GM12874 (cell line): ENCODE measurements at regions not wholly inside any gene's neighbourhood (a gene's known extent, or its start where the extent isn't known, plus 50 kb on each side); places are given as distances from the start of the nearest gene placed in this dataset.

ENCODE experiments used
- TF ChIP-seq, protein P1 (sequence below): IDR thresholded peaks from 2 replicates; pipeline ENCODE4 v1.5.1; 2011; ENCODE audit warnings: low read depth, mild to moderate bottlenecking, control low read depth, low read length, moderate library complexity; ENCODE audit not compliant: insufficient read depth

DNA sequence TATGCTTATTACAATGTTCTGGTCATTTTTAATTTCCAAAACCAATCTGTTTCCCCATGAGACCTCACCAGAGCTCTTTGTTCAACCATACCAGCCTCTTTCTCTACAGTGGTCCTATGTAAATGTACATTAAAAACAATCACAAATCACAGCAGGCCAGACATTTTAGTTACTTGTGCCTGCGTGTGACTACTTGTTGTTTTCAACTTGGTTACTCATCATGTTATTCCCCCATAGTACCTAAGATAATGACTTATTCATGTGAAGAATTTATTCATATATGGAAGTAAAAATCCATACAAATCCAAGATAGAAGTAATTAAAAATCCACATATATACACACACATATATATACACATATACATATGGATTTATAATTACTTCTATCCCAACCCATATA, 379.6 kb downstream of the SLITRK6 start:
- TF ChIP-seq, protein P1, sequence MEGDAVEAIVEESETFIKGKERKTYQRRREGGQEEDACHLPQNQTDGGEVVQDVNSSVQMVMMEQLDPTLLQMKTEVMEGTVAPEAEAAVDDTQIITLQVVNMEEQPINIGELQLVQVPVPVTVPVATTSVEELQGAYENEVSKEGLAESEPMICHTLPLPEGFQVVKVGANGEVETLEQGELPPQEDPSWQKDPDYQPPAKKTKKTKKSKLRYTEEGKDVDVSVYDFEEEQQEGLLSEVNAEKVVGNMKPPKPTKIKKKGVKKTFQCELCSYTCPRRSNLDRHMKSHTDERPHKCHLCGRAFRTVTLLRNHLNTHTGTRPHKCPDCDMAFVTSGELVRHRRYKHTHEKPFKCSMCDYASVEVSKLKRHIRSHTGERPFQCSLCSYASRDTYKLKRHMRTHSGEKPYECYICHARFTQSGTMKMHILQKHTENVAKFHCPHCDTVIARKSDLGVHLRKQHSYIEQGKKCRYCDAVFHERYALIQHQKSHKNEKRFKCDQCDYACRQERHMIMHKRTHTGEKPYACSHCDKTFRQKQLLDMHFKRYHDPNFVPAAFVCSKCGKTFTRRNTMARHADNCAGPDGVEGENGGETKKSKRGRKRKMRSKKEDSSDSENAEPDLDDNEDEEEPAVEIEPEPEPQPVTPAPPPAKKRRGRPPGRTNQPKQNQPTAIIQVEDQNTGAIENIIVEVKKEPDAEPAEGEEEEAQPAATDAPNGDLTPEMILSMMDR = no peak

GRCh38 chr13:85417807-85418206, 381.4 kb downstream of the SLITRK6 start:
- TF ChIP-seq, protein P1 = no peak

- TF ChIP-seq, protein P1 = no peak
Measured at GRCh38 chr13:85413664-85414063, 385.6 kb downstream of the SLITRK6 start.

- TF ChIP-seq, protein P1 = no peak
Measured at GRCh38 chr13:85412448-85412847, 386.8 kb downstream of the SLITRK6 start.

- TF ChIP-seq, protein P1 = no peak
Measured at GRCh38 chr13:85411591-85411990, 387.6 kb downstream of the SLITRK6 start.

DNA sequence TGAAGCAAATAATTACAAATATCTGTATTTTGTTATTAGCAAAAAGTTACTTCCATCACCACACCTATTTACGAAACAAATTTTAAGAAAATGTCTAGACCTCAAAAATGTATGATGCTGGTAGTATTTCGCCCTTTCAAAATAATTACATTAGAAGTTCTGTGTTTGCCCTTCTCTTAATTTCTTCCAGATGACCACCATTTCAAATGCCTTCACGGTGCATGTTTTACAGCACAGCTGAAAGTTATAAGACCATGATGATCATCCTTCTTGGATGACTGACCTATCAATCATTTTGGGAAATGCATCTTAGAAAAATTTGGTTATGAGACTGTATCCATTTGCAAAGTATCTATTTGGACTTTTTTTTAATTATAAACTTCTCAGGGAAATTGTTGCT, 390.8 kb downstream of the SLITRK6 start:
- TF ChIP-seq, protein P1 = no peak

DNA sequence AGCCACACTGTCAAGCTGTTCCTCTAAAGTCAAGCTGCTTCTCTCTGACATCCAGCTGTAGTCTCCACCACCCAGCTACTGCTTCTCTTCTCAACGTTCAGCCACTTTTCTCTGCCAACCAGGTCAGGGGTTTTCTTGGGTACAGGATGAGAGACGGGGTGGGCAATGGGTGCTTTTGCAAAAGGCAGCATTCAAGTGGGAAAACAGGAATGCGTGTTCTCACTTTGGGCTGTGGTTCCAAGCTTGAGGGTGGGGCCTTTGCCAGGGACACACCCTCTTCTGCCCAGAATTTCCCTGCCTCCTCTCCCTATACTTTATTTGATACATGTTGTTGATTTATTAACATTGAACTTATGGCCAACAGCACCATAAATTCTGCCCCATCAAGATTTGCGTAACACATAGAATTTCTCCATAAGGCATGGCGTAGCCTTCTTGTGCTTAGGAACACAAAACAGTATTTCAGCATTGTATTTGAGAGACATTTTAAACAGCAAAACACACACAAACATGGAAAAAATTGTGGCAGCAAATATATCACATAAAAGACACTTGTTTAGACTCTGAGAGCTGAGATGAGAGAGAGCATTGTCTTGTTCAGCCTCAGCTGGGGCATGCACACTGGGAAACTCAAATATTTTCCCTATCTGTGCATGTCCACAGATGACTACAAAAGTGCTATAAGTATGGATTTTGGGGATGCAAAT, 392.8 kb downstream of the SLITRK6 start:
- TF ChIP-seq, protein P1 = no peak
